H1 (cell line): ENCODE measurements at regions not wholly inside any gene's neighbourhood (a gene's known extent, or its start where the extent isn't known, plus 50 kb on each side); places are given as distances from the start of the nearest gene placed in this dataset.

Source experiments
- ASH2L ChIP-seq: fragments of 200-600, 300-600 bp; sonication (generic); IDR thresholded peaks from one replicate; pipeline ENCODE4 v1.7.1; 2017; ENCODE audit warnings: low read length
- ATF2 ChIP-seq: IDR thresholded peaks from 2 replicates; pipeline ENCODE4 v1.6.1; 2012; ENCODE audit warnings: low read length, inconsistent platforms
- CBX8 ChIP-seq: fragments of 300-800, 300-1000 bp; sonication (generic); IDR thresholded peaks from 2 replicates; pipeline ENCODE4 v1.7.1; 2016; ENCODE audit warnings: low read depth, low read length, borderline replicate concordance
- CHD7 ChIP-seq: fragments of 300-600 bp; sonication (generic); IDR thresholded peaks from 2 replicates; pipeline ENCODE4 v1.7.1; 2012; ENCODE audit warnings: low read length, moderate library complexity, mild to moderate bottlenecking, inconsistent platforms; ENCODE audit not compliant: insufficient replicate concordance
- GTF2F1 ChIP-seq: IDR thresholded peaks from 2 replicates; pipeline ENCODE4 v1.6.1; 2012; ENCODE audit warnings: low read depth, low read length, improper control_type of control experiment, borderline replicate concordance
- HDAC6 ChIP-seq: IDR thresholded peaks from one replicate; pipeline ENCODE4 v1.7.1; 2012; ENCODE audit warnings: low read depth, mild to moderate bottlenecking, inconsistent platforms, low read length, moderate library complexity
- POLR2A ChIP-seq, 2 experiments: IDR thresholded peaks; 1 replicate in 1 of 2; 2 replicates in 1 of 2; pipeline ENCODE4 v1.6.1; 2011; ENCODE audit warnings: low read depth in 2 of 2, low read length in 2 of 2, mild to moderate bottlenecking in 2 of 2; ENCODE audit errors: control extremely low read depth in 1 of 2
- RFX5 ChIP-seq: IDR thresholded peaks from 2 replicates; pipeline ENCODE4 v1.6.1; 2011; ENCODE audit warnings: low read depth, low read length, improper control_type of control experiment, borderline replicate concordance
- RNF2 ChIP-seq: fragments of 200-900, 300-1000 bp; sonication (generic); IDR thresholded peaks from 2 replicates; pipeline ENCODE4 v1.7.1; 2016; ENCODE audit warnings: borderline replicate concordance, low read depth, mild to moderate bottlenecking, antibody characterized with exemption, low read length; ENCODE audit not compliant: poor library complexity, severe bottlenecking; ENCODE audit errors: missing control alignments
- SIX5 ChIP-seq: IDR thresholded peaks from 2 replicates; pipeline ENCODE4 v1.6.1; 2011; ENCODE audit warnings: mild to moderate bottlenecking, low read depth, low read length
- TCF12 ChIP-seq: IDR thresholded peaks from 2 replicates; pipeline ENCODE4 v1.6.1; 2011; ENCODE audit warnings: low read depth, mild to moderate bottlenecking, low read length

GRCh38 chr11:28690746-28691145 is 582.6 kb downstream of the METTL15 start (continued):
- TF ChIP-seq CHD7 (no peak), TCF12 (no peak), ATF2 (no peak), ASH2L (no peak), HDAC6 (no peak), RFX5 (no peak), POLR2A (IDR thresholded peaks at IDR 0.05; ENCODE audit: control extremely low read depth in 1 of 2, low read depth in 2 of 2, low read length in 2 of 2) (no peak), SIX5 (no peak), GTF2F1 (no peak), RNF2 (no peak), CBX8 (no peak)
- TF ChIP-seq, all 59 proteins: peak for 0
